Coronary artery (tissue), 2 donors: ENCODE measurements at regions not wholly inside any gene's neighbourhood (a gene's known extent, or its start where the extent isn't known, plus 50 kb on each side); places are given as distances from the start of the nearest gene placed in this dataset.

ENCODE experiments used
- DNase-seq: peaks from one replicate; pipeline ENCODE4 v3.0.0-alpha.2; 2017; ENCODE audit warnings: low spot score
- H3K27ac ChIP-seq, 2 donors: fragments of 200-600 bp; sonication (generic); one replicate each; pipeline ENCODE4 v1.5.1; 2016 to 2019
- H3K4me3 ChIP-seq: fragments of 200-600 bp; sonication (generic); 2 replicates; pipeline ENCODE4 v1.5.1; 2016; ENCODE audit warnings: mild to moderate bottlenecking, moderate library complexity
- CTCF ChIP-seq: fragments of 200-600 bp; sonication (generic); IDR thresholded peaks from one replicate; pipeline ENCODE4 v1.5.1; 2019; ENCODE audit warnings: antibody characterized with exemption

GRCh38 chr15:96768435-96768789 is 437.9 kb downstream of the NR2F2 start:
- Histone ChIP-seq H3K4me3 (no peak overlapping the region), H3K27ac (no peak overlapping the region)
- DNase-seq, result no peak
- TF ChIP-seq CTCF, result no peak

GRCh38 chr15:96771035-96771434 is 440.5 kb downstream of the NR2F2 start:
- no peak overlapping the region for H3K27ac ChIP-seq
- no peak for TF ChIP-seq CTCF
- DNase-seq, result no peak
- H3K4me3 ChIP-seq, result no peak overlapping the region

GRCh38 chr15:96774216-96774615 is 443.7 kb downstream of the NR2F2 start:
- DNase-seq, result no peak
- Histone ChIP-seq H3K27ac (no peak overlapping the region), H3K4me3 (no peak overlapping the region)
- TF ChIP-seq CTCF, result no peak

GRCh38 chr15:96783746-96784145 is 453.2 kb downstream of the NR2F2 start:
- DNase-seq, result no peak
- no peak for TF ChIP-seq CTCF
- no peak overlapping the region for H3K27ac ChIP-seq
- no peak overlapping the region for H3K4me3 ChIP-seq

- H3K4me3 ChIP-seq, result no peak overlapping the region
- no peak for DNase-seq
- TF ChIP-seq CTCF, result no peak
- no peak overlapping the region for H3K27ac ChIP-seq
These were observed 459.5 kb downstream of the NR2F2 start for GRCh38 chr15:96790004-96790403.

GRCh38 chr15:96792216-96792615 is 461.7 kb downstream of the NR2F2 start:
- TF ChIP-seq CTCF, result no peak
- no peak for DNase-seq
- H3K27ac ChIP-seq, result no peak overlapping the region
- no peak overlapping the region for H3K4me3 ChIP-seq

GRCh38 chr15:96796841-96797240 is 466.3 kb downstream of the NR2F2 start:
- Histone ChIP-seq H3K4me3 (no peak overlapping the region), H3K27ac (no peak overlapping the region)
- no peak for TF ChIP-seq CTCF
- no peak for DNase-seq
